ENCODE measurements at regions not wholly inside any gene's neighbourhood (a gene's known extent, or its start where the extent isn't known, plus 50 kb on each side); places are given as distances from the start of the nearest gene placed in this dataset.

DNA sequence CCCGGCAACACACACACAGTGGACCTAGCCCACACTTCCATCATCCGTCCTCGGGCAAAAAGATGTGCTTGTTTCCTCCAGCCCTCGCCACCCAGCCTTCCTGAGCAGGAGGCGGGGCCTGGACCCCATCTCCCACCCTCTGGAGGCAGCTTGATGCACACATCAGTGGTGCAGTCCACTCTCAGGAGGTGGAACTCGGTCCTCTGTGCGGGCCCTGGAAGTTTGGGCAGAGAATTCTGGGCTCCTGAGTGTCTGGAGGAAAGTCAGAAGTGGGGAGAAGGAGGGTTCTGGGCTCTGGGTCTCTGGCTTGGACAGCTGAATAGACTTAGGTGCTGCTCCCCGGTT, 54.0 kb upstream of the NEURL1B start:
- TF ChIP-seq, protein P1, sequence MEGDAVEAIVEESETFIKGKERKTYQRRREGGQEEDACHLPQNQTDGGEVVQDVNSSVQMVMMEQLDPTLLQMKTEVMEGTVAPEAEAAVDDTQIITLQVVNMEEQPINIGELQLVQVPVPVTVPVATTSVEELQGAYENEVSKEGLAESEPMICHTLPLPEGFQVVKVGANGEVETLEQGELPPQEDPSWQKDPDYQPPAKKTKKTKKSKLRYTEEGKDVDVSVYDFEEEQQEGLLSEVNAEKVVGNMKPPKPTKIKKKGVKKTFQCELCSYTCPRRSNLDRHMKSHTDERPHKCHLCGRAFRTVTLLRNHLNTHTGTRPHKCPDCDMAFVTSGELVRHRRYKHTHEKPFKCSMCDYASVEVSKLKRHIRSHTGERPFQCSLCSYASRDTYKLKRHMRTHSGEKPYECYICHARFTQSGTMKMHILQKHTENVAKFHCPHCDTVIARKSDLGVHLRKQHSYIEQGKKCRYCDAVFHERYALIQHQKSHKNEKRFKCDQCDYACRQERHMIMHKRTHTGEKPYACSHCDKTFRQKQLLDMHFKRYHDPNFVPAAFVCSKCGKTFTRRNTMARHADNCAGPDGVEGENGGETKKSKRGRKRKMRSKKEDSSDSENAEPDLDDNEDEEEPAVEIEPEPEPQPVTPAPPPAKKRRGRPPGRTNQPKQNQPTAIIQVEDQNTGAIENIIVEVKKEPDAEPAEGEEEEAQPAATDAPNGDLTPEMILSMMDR (IDR thresholded peaks at IDR 0.05; ENCODE audit: poor library complexity) = no peak
- no peak for TF ChIP-seq EZH2phosphoT487 (IDR thresholded peaks at IDR 0.05; ENCODE audit: low read depth, severe bottlenecking, unreplicated experiment)
